ENCODE measurements at regions not wholly inside any gene's neighbourhood (a gene's known extent, or its start where the extent isn't known, plus 50 kb on each side); places are given as distances from the start of the nearest gene placed in this dataset.
"Not testable (repeated sequence)": the region's sequence is repeated elsewhere in the genome, so short reads cannot be mapped to it uniquely, and the experiment has no call there.

GRCh38 chr14:106738075-106738474, 1211.7 kb downstream of the TMEM121 start:
- no peak for DNase-seq
- no peaks in the 10 kb centered on the region for H3K36me3 ChIP-seq (ENCODE audit: low read depth, missing control alignments)
- WGBS, 2 donors: no CpG with 5 or more reads among the region's 1 CpG
- no peaks in the 10 kb centered on the region for H3K4me1 ChIP-seq
- H3K4me3 ChIP-seq: no peak overlapping the region
- TF ChIP-seq, protein P1, sequence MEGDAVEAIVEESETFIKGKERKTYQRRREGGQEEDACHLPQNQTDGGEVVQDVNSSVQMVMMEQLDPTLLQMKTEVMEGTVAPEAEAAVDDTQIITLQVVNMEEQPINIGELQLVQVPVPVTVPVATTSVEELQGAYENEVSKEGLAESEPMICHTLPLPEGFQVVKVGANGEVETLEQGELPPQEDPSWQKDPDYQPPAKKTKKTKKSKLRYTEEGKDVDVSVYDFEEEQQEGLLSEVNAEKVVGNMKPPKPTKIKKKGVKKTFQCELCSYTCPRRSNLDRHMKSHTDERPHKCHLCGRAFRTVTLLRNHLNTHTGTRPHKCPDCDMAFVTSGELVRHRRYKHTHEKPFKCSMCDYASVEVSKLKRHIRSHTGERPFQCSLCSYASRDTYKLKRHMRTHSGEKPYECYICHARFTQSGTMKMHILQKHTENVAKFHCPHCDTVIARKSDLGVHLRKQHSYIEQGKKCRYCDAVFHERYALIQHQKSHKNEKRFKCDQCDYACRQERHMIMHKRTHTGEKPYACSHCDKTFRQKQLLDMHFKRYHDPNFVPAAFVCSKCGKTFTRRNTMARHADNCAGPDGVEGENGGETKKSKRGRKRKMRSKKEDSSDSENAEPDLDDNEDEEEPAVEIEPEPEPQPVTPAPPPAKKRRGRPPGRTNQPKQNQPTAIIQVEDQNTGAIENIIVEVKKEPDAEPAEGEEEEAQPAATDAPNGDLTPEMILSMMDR (IDR thresholded peaks at IDR 0.05): no peak
- TF ChIP-seq POLR2A (IDR thresholded peaks at IDR 0.05): no peak
- H3K27ac ChIP-seq: no peak overlapping the region
- H3K9me3 ChIP-seq: no peaks in the 10 kb centered on the region
- intact Hi-C loops (cut with DNase I; ENCODE audit: low total_unique reads): no loop called here
- H3K27me3 ChIP-seq: no peaks in the 10 kb centered on the region

- DNase-seq; H3K9me3 ChIP-seq; intact Hi-C loops (cut with DNase I; ENCODE audit: low total_unique reads); H3K27ac ChIP-seq; H3K36me3 ChIP-seq (ENCODE audit: low read depth, missing control alignments); H3K27me3 ChIP-seq; H3K4me1 ChIP-seq; H3K4me3 ChIP-seq: not testable (repeated sequence)
- no CpG with 5 or more reads among the region's 9 CpGs for WGBS, 2 donors
Observed at GRCh38 chr14:106738598-106739258, 1212.3 kb downstream of the TMEM121 start.

GRCh38 chr14:106741086-106741827, 1214.9 kb downstream of the TMEM121 start:
- H3K36me3 ChIP-seq (ENCODE audit: low read depth, missing control alignments); DNase-seq; H3K9me3 ChIP-seq; H3K4me3 ChIP-seq; H3K27ac ChIP-seq; intact Hi-C loops (cut with DNase I; ENCODE audit: low total_unique reads); H3K4me1 ChIP-seq; H3K27me3 ChIP-seq: not testable (repeated sequence)
- no CpG with 5 or more reads among the region's 16 CpGs for WGBS, 2 donors

DNA sequence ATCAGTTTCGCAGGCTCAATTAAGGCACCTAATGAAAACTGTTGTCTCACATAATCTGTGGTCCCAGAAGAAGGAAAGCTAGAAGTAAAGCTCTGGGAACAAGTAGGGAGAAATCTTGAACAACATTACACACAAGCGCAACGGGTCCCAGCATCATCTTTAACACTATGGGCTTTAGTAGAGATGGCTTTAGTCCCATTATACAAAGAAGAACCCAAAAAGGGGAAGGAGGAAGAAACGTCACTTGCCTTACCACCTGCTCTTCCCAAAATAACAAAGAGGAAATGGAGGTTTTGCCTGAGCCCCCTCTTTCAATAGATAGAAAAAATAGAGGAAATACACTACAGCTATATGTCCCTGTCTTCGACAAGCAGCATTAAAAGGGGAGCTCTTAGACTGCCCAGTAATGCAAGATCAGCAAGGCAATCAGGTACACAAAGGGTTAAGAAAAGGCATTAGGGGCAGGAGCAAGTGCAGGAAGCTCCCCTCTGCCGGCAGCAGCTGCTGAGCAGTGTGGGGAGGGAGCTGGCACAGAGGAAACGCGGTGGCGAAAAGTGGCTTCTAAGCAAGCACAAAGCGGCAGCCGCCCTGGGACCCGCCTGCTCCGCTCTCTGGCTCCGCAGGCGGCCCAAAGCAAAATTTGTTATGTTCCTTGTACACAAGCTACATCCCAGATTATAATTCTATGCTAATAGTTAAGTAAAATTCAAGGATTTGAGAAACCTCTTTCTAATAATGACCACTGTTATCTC, 1218.8 kb downstream of the TMEM121 start:
- intact Hi-C loops (cut with DNase I; ENCODE audit: low total_unique reads); H3K36me3 ChIP-seq (ENCODE audit: low read depth, missing control alignments); H3K27ac ChIP-seq; H3K27me3 ChIP-seq; H3K4me3 ChIP-seq; H3K4me1 ChIP-seq; DNase-seq; H3K9me3 ChIP-seq: not testable (repeated sequence)
- WGBS, 2 donors: no CpG with 5 or more reads among the region's 15 CpGs

DNA sequence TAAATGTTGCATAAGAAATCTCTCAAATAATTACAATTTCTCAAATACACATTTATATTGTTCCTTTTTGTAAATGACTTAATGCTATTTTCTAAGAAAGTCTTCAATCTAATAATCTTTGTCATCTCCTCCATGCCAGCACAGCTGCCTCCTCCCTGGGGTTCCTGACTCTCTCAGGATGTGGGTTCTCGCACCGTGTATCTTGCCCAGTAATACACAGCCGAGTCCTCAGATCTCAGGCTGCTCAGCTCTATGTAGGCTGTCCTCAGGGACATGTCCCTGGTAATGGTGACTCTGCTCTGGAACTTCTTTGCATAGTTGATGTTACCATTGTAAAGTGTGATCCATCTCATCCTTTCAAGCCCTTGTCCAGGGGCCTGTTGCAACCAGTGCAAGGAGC, 1223.7 kb downstream of the TMEM121 start:
- DNase-seq; H3K4me3 ChIP-seq; H3K9me3 ChIP-seq; H3K36me3 ChIP-seq (ENCODE audit: low read depth, missing control alignments); intact Hi-C loops (cut with DNase I; ENCODE audit: low total_unique reads); H3K4me1 ChIP-seq; H3K27ac ChIP-seq; H3K27me3 ChIP-seq: not testable (repeated sequence)
- no CpG with 5 or more reads among the region's 3 CpGs for WGBS, 2 donors

DNA sequence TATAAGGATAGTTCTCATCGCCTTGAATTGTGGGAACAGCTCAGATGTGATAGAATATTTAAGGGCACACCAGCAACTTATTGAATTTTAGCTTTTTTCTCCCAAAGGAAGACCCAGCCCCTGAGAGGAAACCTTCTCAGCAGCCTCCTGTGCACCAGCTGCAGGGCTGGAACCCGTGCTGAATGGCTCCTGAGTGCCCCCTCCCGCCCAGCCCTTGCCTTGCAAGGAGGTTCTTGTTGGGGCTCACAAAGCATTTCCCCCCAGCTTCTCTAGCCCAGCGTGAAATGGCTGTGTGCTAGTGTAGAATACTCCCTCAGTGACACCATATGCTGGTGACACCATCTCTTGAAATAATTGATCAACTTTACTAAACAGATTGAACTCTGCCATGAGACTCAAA, 1227.4 kb downstream of the TMEM121 start:
- DNase-seq; intact Hi-C loops (cut with DNase I; ENCODE audit: low total_unique reads); H3K4me1 ChIP-seq; H3K4me3 ChIP-seq; H3K9me3 ChIP-seq; H3K27me3 ChIP-seq; H3K36me3 ChIP-seq (ENCODE audit: low read depth, missing control alignments); H3K27ac ChIP-seq: not testable (repeated sequence)
- WGBS, 2 donors: no CpG with 5 or more reads among the region's 4 CpGs

DNA sequence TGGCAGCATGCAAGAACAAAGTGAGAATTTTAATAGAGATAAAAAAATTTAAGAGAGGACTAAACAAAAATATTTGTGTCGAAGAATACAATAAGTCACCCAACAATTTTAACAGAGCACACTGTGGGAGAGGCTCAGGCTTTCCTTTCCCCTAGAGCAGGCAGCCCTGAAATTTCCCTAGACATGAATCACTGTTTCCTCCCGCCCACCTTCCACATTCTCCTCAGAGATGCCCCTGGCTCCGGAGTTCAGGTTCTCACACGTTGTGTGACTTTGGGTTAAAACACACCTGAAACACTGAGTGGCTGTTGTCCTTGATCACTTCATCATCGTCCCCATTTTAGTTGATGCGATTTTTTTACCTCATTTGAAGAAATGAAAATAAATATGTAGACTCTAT, 1231.1 kb downstream of the TMEM121 start:
- 20 to 34% methylated on average over 4 to 6 of the region's 6 CpGs for WGBS, 2 donors
- DNase-seq; intact Hi-C loops (cut with DNase I; ENCODE audit: low total_unique reads); H3K4me1 ChIP-seq; H3K27ac ChIP-seq; H3K36me3 ChIP-seq (ENCODE audit: low read depth, missing control alignments); H3K9me3 ChIP-seq; H3K27me3 ChIP-seq; H3K4me3 ChIP-seq: not testable (repeated sequence)

GRCh38 chr14:106761886-106762816, 1235.8 kb downstream of the TMEM121 start:
- H3K9me3 ChIP-seq; DNase-seq; H3K36me3 ChIP-seq (ENCODE audit: low read depth, missing control alignments); H3K4me1 ChIP-seq; intact Hi-C loops (cut with DNase I; ENCODE audit: low total_unique reads); H3K27ac ChIP-seq; H3K27me3 ChIP-seq; H3K4me3 ChIP-seq: not testable (repeated sequence)
- WGBS, 2 donors: 83% methylated on average over 10 of the region's 15 CpGs; no CpG with 5 or more reads in 1 of the 2 donors

All from testis (tissue), 2 donors.